ENCODE measurements at regions not wholly inside any gene's neighbourhood (a gene's known extent, or its start where the extent isn't known, plus 50 kb on each side); places are given as distances from the start of the nearest gene placed in this dataset.

- no peak for TF ChIP-seq SPI1 (IDR thresholded peaks at IDR 0.05; ENCODE audit: borderline replicate concordance, low read depth)
- no peak for TF ChIP-seq POLR2AphosphoS5 (IDR thresholded peaks at IDR 0.05; ENCODE audit: low read depth)
- TF ChIP-seq GABPA (IDR thresholded peaks at IDR 0.05; ENCODE audit: low read depth): no peak
- TF ChIP-seq CTCF (IDR thresholded peaks at IDR 0.05; ENCODE audit: insufficient read depth, low read length): no peak
- no peak for TF ChIP-seq REST (IDR thresholded peaks at IDR 0.05; ENCODE audit: insufficient replicate concordance, low read depth)
- DNase-seq (ENCODE audit: low read depth in 1 of 2, low spot score in 1 of 2): no peak
- no peak overlapping the region for H3K4me3 ChIP-seq (replicated peaks; ENCODE audit: insufficient read depth, low read length)
- H3K27ac ChIP-seq (replicated peaks): no peak overlapping the region
- no peaks in the 10 kb centered on the region for H3K27me3 ChIP-seq (ENCODE audit: insufficient read depth, poor library complexity, severe bottlenecking)
Observed at GRCh38 chr4:55249476-55249875, 96.6 kb upstream of the SRD5A3 start.

GRCh38 chr4:55251342-55251741 is 94.7 kb upstream of the SRD5A3 start:
- no peak overlapping the region for H3K4me3 ChIP-seq (replicated peaks; ENCODE audit: insufficient read depth, low read length)
- DNase-seq (ENCODE audit: low read depth in 1 of 2, low spot score in 1 of 2): no peak
- H3K27me3 ChIP-seq (ENCODE audit: insufficient read depth, poor library complexity, severe bottlenecking): no peaks in the 10 kb centered on the region
- no peak overlapping the region for H3K27ac ChIP-seq (replicated peaks)
- TF ChIP-seq SPI1 (IDR thresholded peaks at IDR 0.05; ENCODE audit: borderline replicate concordance, low read depth) (no peak), REST (IDR thresholded peaks at IDR 0.05; ENCODE audit: insufficient replicate concordance, low read depth) (no peak), GABPA (IDR thresholded peaks at IDR 0.05; ENCODE audit: low read depth) (no peak), POLR2AphosphoS5 (IDR thresholded peaks at IDR 0.05; ENCODE audit: low read depth) (no peak), CTCF (IDR thresholded peaks at IDR 0.05; ENCODE audit: insufficient read depth, low read length) (no peak)

GRCh38 chr4:55251896-55252295 is 94.1 kb upstream of the SRD5A3 start:
- no peak for DNase-seq (ENCODE audit: low read depth in 1 of 2, low spot score in 1 of 2)
- Histone ChIP-seq H3K27ac (replicated peaks) (no peak overlapping the region), H3K4me3 (replicated peaks; ENCODE audit: insufficient read depth, low read length) (no peak overlapping the region), H3K27me3 (ENCODE audit: insufficient read depth, poor library complexity, severe bottlenecking) (no peaks in the 10 kb centered on the region)
- TF ChIP-seq CTCF (IDR thresholded peaks at IDR 0.05; ENCODE audit: insufficient read depth, low read length) (no peak), REST (IDR thresholded peaks at IDR 0.05; ENCODE audit: insufficient replicate concordance, low read depth) (no peak), POLR2AphosphoS5 (IDR thresholded peaks at IDR 0.05; ENCODE audit: low read depth) (no peak), SPI1 (IDR thresholded peaks at IDR 0.05; ENCODE audit: borderline replicate concordance, low read depth) (no peak), GABPA (IDR thresholded peaks at IDR 0.05; ENCODE audit: low read depth) (no peak)
